Forelimb muscle (tissue), 1 donor: ENCODE measurements at regions not wholly inside any gene's neighbourhood (a gene's known extent, or its start where the extent isn't known, plus 50 kb on each side); places are given as distances from the start of the nearest gene placed in this dataset.

Source experiments
- DNase-seq: peaks from one replicate; pipeline ENCODE4 v3.0.0-alpha.2; 2013; ENCODE audit warnings: low read depth

DNA sequence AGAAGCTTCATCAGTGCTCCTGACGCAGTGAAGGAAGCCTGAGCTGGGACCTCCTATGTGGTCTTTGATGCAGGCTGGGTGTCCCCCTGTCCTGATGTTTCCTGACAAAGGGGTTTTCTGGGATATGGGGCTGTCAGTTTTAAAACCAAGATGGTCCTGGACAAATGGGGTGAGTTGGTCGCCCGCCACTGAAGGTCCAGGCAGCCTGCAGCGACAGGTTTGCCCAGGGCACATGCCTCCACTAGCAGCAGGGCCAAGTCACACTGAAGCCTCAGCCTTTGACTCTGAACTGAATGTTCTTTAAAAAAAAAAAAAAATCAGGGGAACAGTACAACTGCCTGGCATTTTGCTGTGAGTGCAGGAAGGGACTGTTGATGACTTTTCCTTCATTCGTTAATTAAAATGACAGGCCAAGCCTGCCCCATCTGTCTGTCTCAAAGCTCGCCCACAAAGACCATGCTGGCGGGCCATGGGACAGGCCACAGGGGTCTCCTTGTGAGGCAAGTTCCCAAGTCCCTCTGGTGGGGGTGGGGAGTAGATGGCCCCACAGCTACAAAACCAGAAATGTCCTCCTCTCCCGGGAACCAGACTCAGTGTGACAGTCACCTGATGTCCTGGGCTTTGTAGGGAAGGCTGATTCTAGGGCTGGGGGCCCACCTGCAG, 274.8 kb downstream of the CTTN start:
- no peak for DNase-seq

GRCh38 chr11:70674605-70675004, 276.3 kb downstream of the CTTN start:
- no peak for DNase-seq

DNA sequence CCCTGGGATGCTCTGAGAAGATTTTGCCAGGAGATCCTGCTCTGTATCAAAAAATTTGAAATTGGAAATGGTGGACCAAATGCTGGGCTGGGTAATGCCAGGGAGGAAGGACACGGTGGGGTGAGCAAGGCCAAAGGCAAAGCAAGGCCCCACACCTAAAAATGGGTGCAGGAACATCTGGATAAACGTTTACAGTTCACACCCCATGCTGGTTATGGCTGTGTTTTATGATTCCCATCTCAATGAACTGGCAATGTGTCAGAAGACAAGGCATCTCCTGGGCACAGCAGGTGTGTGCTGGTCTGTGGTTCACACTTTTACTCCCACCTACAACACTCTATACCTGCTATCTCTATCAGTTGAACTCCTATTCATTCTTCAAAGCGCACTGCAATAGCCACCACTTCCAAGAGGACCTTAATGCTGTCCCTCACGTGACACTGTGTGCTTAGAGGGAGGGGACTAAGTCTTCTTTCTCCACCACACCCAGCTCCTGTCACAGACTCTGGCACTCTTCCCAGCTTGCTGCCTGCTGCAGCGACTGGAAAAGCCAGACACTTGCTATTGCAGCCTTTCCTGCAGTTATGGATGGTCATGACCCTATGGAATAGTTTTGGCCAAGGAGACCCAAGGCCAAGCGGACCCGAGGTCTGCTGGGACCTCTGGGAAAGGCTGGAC, 277.5 kb downstream of the CTTN start:
- no peak for DNase-seq

GRCh38 chr11:70677232-70677916, 279.0 kb downstream of the CTTN start:
- no peak for DNase-seq

- no peak for DNase-seq
Observed at GRCh38 chr11:70678931-70679900, 280.9 kb downstream of the CTTN start.

DNA sequence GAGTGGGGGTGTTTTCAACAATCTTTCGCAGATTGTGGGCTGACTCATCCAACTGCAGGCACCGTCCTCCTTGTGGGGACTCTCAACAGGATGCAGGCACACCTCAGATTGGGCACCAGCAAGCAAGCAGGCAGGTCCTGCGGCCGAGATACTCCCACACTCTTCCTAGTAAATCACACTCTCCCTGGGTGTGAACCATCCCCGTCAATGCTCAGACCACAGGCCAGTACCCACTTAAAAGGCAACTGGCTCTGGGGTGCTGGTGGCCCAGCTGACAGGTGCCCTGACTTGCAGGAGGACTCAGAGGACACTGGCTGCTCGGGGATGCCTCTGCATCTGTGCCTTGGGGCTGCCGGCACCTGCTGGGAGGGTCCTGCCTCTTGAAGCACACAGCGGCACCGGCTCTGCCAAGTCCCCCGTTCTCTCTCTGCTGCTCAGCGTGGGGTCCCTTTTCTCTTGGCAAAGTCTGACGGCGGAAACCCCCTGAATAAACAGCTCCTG, 282.5 kb downstream of the CTTN start:
- DNase-seq, result no peak

DNA sequence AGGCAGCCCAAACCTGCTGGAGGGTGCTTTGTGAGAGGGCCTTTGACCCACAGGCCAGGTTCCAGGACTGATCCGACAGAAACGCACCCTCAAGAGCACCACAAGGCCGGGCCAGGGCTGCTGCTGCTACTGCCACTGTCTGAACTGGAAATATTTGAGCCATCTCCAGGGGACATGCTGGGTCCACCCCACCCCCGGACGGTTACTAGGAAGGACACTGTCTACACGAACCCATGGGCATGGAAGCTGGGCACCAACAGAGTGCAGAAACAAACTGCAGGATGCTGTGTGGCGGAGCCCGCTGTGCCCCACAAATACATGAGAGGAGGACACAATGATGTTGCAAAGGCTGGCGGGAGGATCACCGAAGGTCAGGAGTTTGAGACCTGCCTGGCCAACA, 283.7 kb downstream of the CTTN start:
- DNase-seq, result no peak

DNA sequence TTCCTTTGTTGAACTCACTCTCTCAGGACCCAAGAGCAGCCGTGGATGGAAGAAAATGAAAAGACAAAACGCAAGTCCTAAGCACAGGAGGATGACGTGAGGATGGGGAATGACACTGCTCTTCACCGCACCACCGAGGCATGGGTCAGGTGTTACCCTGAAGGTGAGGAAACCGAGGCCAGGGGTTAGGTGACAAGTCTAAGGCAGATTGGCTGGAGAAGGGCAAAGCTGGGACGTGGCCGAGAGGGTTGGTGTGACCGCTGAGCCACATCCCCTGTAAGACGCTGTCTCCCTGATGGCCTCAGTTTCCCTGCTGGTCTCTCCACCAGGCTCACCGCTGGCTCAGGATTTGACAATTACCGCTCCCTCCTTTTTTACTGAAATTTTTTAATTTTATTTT, 284.4 kb downstream of the CTTN start:
- no peak for DNase-seq

DNA sequence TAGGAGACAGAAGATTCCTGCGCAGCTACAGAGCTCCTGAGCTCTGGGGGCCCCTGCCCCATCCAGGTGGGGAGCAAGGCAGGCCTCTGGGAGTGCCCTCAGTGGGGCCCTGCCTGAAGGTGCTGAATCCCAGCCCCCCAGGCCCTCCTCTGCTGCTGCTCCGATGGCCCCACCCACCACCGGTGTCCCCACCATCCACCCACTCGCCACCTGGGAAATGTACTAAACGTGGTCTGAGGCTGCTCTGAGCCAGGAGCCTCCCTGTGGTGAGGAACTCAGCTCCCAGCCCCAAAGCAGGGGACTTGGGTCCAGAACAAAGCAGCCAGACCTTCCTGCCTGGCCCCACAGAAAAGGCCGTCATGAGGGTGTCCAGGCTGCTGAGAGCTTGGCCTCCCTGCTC, 289.4 kb downstream of the CTTN start:
- no peak for DNase-seq

DNA sequence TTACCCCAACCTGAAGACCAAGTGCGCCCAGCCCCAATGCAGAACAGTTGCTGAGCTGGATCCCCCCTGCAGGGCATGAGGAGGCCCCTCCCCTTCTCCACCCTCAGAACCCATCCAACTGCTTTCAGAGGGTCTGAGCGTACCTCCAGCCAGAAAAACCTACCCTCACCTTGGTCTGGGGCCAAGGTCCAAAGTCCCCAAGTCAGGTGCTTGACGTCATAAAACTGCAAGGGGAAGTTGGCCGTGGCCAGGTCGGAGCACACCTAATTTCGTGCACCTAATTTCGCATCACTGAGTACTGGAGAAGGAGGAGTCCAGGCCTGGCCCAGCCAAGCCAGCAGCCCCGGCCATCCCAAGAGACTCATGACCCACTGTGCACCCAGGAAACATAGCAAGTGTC, 289.8 kb downstream of the CTTN start:
- no peak for DNase-seq

DNA sequence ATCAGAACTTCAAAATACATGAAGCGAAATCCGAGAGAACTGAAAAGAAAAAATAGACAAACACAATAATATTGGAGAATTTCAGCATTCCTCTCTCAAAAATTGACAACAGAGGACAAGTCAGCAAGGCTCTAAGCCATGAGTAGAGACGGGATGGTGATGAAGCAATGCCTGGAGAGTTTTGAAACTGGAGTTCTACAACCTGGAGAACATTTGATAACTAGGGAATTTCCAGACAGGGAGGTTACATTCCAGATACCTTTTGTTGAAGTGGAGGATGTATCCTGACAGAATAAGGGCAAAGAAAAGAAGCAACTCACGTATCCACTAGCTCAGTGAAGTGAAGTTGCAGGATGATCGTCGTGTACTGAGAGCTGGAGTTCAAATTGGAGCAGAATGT, 291.4 kb downstream of the CTTN start:
- DNase-seq, result no peak

GRCh38 chr11:70692131-70692530, 293.8 kb downstream of the CTTN start:
- DNase-seq, result no peak

DNA sequence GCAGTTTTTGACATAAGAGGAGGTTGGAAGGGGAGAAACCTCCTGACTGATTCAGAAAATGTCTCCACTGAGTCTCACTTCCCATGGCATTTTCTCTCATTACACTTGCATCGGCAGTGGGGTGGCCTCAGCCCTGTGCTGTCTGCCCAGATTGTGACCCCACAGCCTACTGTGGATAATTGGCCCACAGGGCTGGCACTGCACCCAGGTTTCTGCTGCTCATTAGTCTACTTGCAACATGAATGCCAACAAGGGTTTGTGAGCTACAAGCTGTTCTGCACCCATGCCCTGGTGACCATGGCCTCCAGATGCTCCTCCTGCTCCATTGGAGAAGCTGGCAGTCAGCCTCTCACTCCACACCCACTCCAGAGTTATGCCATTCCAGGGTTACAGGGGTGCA, 296.0 kb downstream of the CTTN start:
- DNase-seq, result no peak

DNA sequence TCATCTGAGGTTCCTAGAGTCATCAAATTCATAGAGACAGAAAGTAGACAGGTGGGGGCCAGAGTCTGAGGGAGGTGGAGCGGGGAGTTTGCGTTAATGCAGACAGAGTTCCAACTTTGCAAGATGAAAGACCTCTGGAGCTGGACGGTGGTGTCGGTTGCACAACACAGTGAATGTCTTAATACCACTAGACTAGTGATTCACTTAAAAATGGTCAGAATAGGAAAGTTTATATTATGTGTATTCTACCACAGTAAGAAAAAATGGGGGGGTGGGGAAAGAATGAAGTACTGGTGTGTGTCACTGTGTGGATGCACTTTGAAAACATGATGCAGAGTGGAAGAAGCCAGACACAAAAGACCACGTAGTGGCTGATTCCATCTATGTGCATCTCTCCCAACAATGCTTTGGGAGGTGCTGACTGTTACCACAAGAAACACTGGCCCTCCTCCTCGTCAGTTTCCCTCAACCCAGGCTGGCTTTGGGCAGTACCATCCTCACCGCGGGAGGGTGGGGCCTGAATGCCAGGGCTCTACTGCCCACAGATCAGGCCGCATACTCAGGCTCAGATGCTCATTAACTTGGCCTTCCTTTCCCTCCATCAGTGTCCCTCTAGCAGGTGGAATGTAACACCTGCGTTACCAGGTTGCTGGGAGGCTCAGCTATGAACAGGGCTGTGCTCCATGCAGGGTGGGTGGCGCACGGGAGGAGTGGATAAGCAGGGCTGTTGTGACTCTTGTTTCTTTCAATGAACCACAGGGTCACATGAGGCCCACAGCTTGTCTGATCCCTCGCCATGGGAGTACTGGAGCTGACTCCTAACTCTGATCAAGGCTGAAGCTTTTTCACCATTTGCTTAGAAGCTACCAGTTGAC, 297.0 kb downstream of the CTTN start:
- no peak for DNase-seq

GRCh38 chr11:70696076-70696475, 297.7 kb downstream of the CTTN start:
- DNase-seq, result no peak

- DNase-seq, result no peak
Observed at GRCh38 chr11:70696564-70696963, 298.2 kb downstream of the CTTN start.

DNA sequence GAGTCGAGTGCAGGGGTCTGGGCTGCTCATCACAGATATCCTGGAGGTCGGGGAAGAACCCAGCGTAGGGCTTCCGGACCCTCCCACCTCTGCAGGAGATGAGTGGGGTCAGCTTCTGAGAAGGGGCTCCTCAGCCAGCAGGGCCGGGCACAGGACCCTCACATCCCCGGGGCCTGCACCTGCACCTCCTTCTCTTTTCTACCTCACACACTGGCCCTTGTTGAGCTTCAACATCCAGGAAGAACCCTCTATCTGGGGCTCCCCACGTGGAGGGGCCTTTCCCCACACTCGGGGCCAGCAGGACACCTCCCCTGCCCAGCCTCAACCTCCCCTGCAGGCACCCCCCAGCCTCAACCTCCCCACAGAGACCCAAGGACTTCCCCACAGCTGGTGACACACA, 299.4 kb downstream of the CTTN start:
- DNase-seq, result no peak

- DNase-seq, result no peak
Observed at GRCh38 chr11:70698871-70699270, 300.5 kb downstream of the CTTN start.

- DNase-seq, result no peak
Observed at GRCh38 chr11:70699294-70700221, 301.2 kb downstream of the CTTN start.

GRCh38 chr11:70700453-70700852, 302.1 kb downstream of the CTTN start:
- DNase-seq, result no peak
